SK-N-SH (cell line): ENCODE measurements at regions not wholly inside any gene's neighbourhood (a gene's known extent, or its start where the extent isn't known, plus 50 kb on each side); places are given as distances from the start of the nearest gene placed in this dataset.

Experiments
- CTCF ChIA-PET: fragments of 300-600, 350-600 bp; formaldehyde crosslinking; extraction: SDS; loops from one replicate; lab custom pipeline; 2021; lab: Yijun Ruan, JAX
- POLR2A ChIA-PET: fragments of 350-600 bp; sonication (Branson Sonifier 250); formaldehyde crosslinking; extraction: SDS; loops from one replicate; lab custom pipeline; 2020; ENCODE audit warnings: antibody characterized with exemption, inconsistent platforms; lab: Yijun Ruan, JAX
- DNase-seq: peaks from one replicate; pipeline ENCODE4 v3.0.0; 2012
- H2AFZ ChIP-seq: fragments of 200-600 bp; sonication (generic); 2 replicates; pipeline ENCODE4 v1.8.1; 2016; ENCODE audit warnings: antibody characterized with exemption, mild to moderate bottlenecking, low read depth
- H3F3A ChIP-seq: fragments of 200-600 bp; sonication (generic); replicated peaks from 2 replicates; pipeline ENCODE3; 2016; ENCODE audit warnings: antibody characterized with exemption, mild to moderate bottlenecking; ENCODE audit not compliant: insufficient read depth
- H3K27ac ChIP-seq, 2 experiments: fragments of 200-500 bp in 1 of 2; fragments of 200-600 bp in 1 of 2; sonication (Bioruptor generic) in 1 of 2; sonication (generic), shearing (Covaris generic) in 1 of 2; 2 replicates each; pipeline versions ENCODE4 v1.5.1 to v1.6.1; 2014 to 2016; ENCODE audit warnings: low read depth in 2 of 2, inconsistent platforms in 1 of 2, low read length in 1 of 2, mild to moderate bottlenecking in 1 of 2, mixed read lengths in 1 of 2
- H3K27me3 ChIP-seq: fragments of 200-600 bp; sonication (generic), shearing (Covaris generic); 2 replicates; pipeline ENCODE4 v1.6.1; 2016; ENCODE audit warnings: mixed run types; ENCODE audit not compliant: insufficient read depth
- H3K36me3 ChIP-seq, 2 experiments: fragments of 200-500 bp in 1 of 2; fragments of 200-600 bp in 1 of 2; sonication (Bioruptor generic) in 1 of 2; sonication (generic) in 1 of 2; replicated peaks in 1 of 2; 2 replicates each; pipeline versions ENCODE3 to v1.5.1; 2014 to 2016; ENCODE audit warnings: low read length in 1 of 2, mild to moderate bottlenecking in 1 of 2; ENCODE audit not compliant: insufficient read depth in 2 of 2, control insufficient read depth in 1 of 2
- H3K4me1 ChIP-seq, 2 experiments: fragments of 200-500 bp in 1 of 2; fragments of 200-600 bp in 1 of 2; sonication (Bioruptor generic) in 1 of 2; sonication (generic), shearing (Covaris generic) in 1 of 2; 2 replicates each; pipeline versions ENCODE4 v1.5.1 to v1.6.1; 2014 to 2016; ENCODE audit warnings: low read depth in 1 of 2, low read length in 1 of 2, mixed run types in 1 of 2; ENCODE audit not compliant: insufficient read depth in 2 of 2, control insufficient read depth in 1 of 2
- H3K4me2 ChIP-seq: fragments of 200-600 bp; sonication (generic), shearing (Covaris generic); 2 replicates; pipeline ENCODE4 v1.6.1; 2017; ENCODE audit warnings: mixed run types
- H3K4me3 ChIP-seq, 2 experiments: fragments of 200-500 bp in 1 of 2; fragments of 200-600 bp in 1 of 2; sonication (Bioruptor generic) in 1 of 2; sonication (generic), shearing (Covaris generic) in 1 of 2; 2 replicates each; pipeline versions ENCODE4 v1.5.1 to v1.8.1; 2014 to 2016; ENCODE audit warnings: low read depth in 2 of 2, inconsistent platforms in 1 of 2, low read length in 1 of 2, mild to moderate bottlenecking in 1 of 2, mixed read lengths in 1 of 2, moderate library complexity in 1 of 2
- H3K79me2 ChIP-seq: fragments of 200-600 bp; sonication (generic); 2 replicates; pipeline ENCODE4 v1.8.1; 2017; ENCODE audit warnings: mild to moderate bottlenecking; ENCODE audit not compliant: insufficient read depth
- H3K9ac ChIP-seq: fragments of 200-600 bp; sonication (generic); 2 replicates; pipeline ENCODE4 v1.6.1; 2017; ENCODE audit warnings: mixed run types
- H3K9me2 ChIP-seq: fragments of 200-600 bp; sonication (generic); 2 replicates; pipeline ENCODE4 v1.6.1; 2017; ENCODE audit warnings: mixed run types
- H3K9me3 ChIP-seq: fragments of 200-600 bp; sonication (generic); 2 replicates; pipeline ENCODE4 v1.6.1; 2017; ENCODE audit warnings: mixed run types, mild to moderate bottlenecking, moderate library complexity
- H4K20me1 ChIP-seq: fragments of 200-600 bp; sonication (generic); 2 replicates; pipeline ENCODE4 v1.6.1; 2017; ENCODE audit warnings: mild to moderate bottlenecking, mixed run types; ENCODE audit not compliant: insufficient read depth
- CHD2 ChIP-seq: fragments of 150-350 bp; IDR thresholded peaks from 2 replicates; pipeline ENCODE4 v1.6.1; 2018; ENCODE audit warnings: low read length; ENCODE audit not compliant: partially characterized antibody
- ELF1 ChIP-seq: IDR thresholded peaks from 2 replicates; pipeline ENCODE4 v1.4.0; 2012
- GABPA ChIP-seq: IDR thresholded peaks from 2 replicates; pipeline ENCODE4 v1.4.0; 2012; ENCODE audit warnings: low read depth, mild to moderate bottlenecking
- JUND ChIP-seq: IDR thresholded peaks from 2 replicates; pipeline ENCODE4 v1.4.0; 2012
- MEF2A ChIP-seq: IDR thresholded peaks from 2 replicates; pipeline ENCODE4 v1.4.0; 2012; ENCODE audit warnings: low read depth, borderline replicate concordance
- RCOR1 ChIP-seq: fragments of 150-350 bp; IDR thresholded peaks from 2 replicates; pipeline ENCODE4 v1.6.1; 2017; ENCODE audit warnings: antibody characterized with exemption, low read length
- WGBS: methylation state at CpG from one replicate; pipeline ENCODE4 v1.1.6; 2017; ENCODE audit warnings: low lambda C conversion rate; 5-methylcytosine and 5-hydroxymethylcytosine counted together
- TF ChIP-seq, protein P1 (sequence below): fragments of 200-600 bp; sonication (generic); IDR thresholded peaks from 2 replicates; pipeline ENCODE4 v1.6.1; 2017; ENCODE audit warnings: antibody characterized with exemption, mild to moderate bottlenecking, moderate library complexity
- TF ChIP-seq, protein P2 (sequence below): fragments of 150-350 bp; IDR thresholded peaks from 2 replicates; pipeline ENCODE4 v1.6.1; 2016; ENCODE audit warnings: mild to moderate bottlenecking, low read depth, low read length
- TF ChIP-seq, protein P3 (sequence below): IDR thresholded peaks from 2 replicates; pipeline ENCODE4 v1.4.0; 2012; ENCODE audit warnings: low read depth, borderline replicate concordance

DNA sequence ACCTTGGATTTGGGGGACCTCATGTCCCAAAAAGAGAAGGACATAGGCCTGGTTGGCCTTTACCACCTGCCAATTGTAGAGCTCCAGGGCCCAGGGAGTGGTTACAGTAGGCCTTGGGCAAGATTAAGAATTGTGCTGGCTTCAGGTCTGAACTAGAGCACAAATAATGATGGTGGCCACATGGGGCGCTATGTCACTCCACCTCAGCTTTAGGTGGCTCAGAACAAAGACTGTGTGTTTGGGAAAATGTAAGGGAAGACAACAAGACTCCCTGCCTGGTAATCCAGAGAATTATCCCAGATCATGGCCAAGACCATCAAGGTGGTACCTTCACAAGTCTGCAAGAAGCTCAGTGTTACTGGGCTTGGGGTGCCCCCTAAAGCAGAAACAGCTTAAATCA lies 224.9 kb upstream of the OPRM1 start:
- H4K20me1 ChIP-seq, result no peaks in the 10 kb centered on the region
- no peaks in the 10 kb centered on the region for H3K9me3 ChIP-seq
- H3K27ac ChIP-seq, result no peak overlapping the region
- no peak overlapping the region for H3K4me3 ChIP-seq
- H3K27me3 ChIP-seq, result no peaks in the 10 kb centered on the region
- no peaks in the 10 kb centered on the region for H3K79me2 ChIP-seq
- POLR2A ChIA-PET, result no interaction called here
- TF ChIP-seq, protein P1, sequence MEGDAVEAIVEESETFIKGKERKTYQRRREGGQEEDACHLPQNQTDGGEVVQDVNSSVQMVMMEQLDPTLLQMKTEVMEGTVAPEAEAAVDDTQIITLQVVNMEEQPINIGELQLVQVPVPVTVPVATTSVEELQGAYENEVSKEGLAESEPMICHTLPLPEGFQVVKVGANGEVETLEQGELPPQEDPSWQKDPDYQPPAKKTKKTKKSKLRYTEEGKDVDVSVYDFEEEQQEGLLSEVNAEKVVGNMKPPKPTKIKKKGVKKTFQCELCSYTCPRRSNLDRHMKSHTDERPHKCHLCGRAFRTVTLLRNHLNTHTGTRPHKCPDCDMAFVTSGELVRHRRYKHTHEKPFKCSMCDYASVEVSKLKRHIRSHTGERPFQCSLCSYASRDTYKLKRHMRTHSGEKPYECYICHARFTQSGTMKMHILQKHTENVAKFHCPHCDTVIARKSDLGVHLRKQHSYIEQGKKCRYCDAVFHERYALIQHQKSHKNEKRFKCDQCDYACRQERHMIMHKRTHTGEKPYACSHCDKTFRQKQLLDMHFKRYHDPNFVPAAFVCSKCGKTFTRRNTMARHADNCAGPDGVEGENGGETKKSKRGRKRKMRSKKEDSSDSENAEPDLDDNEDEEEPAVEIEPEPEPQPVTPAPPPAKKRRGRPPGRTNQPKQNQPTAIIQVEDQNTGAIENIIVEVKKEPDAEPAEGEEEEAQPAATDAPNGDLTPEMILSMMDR, result peak; percentile 33; the same call in 1 of the 2 replicates
- TF ChIP-seq, protein P2, sequence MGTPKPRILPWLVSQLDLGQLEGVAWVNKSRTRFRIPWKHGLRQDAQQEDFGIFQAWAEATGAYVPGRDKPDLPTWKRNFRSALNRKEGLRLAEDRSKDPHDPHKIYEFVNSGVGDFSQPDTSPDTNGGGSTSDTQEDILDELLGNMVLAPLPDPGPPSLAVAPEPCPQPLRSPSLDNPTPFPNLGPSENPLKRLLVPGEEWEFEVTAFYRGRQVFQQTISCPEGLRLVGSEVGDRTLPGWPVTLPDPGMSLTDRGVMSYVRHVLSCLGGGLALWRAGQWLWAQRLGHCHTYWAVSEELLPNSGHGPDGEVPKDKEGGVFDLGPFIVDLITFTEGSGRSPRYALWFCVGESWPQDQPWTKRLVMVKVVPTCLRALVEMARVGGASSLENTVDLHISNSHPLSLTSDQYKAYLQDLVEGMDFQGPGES, result no peak
- no peaks in the 10 kb centered on the region for H3K36me3 ChIP-seq
- no peak overlapping the region for H2AFZ ChIP-seq
- 11% methylated on average over 1 of the region's 1 CpG for WGBS
- H3F3A ChIP-seq, result no peaks in the 10 kb centered on the region
- CTCF ChIA-PET, result interaction anchor here (1.0 to 1.5 kb wide), 4 partner anchors 8 to 18 kb away, joined by 3 to 5 read pairs (median 4); no protein-coding TSS in a partner anchor
- H3K4me2 ChIP-seq, result no peak overlapping the region
- H3K9ac ChIP-seq, result no peak overlapping the region
- H3K4me1 ChIP-seq, result no peaks in the 10 kb centered on the region
- DNase-seq, result no peak
- no peaks in the 10 kb centered on the region for H3K9me2 ChIP-seq

DNA sequence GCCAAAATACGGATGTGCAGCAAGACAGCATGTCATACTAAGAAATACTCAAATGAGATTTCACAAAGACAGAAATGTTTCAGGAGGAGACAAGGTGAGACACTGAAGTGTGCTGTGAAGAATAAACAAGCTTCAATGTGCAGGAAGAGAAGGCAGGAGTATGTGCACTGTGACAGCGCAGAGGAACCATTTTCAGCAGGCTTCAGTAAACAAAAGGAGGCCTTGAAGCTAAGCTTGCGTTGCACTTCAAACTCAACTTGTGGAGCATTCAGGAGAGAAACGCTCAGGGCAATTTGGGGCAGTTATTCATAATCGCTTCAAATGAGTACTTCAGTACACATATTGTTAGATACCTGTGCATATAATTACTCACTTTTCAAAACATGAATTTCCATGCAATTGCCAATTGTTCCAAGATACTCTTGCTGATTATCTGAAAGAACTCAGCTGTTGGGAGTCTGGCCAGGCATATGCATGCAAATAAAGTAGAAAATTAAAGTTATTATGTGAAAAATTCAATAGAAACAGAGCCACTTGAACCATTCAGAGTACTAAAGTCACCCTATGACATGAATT lies 234.2 kb upstream of the OPRM1 start:
- no peaks in the 10 kb centered on the region for H3F3A ChIP-seq
- no peak for DNase-seq
- ChIA-PET CTCF (interaction anchor here (1.5 to 1.8 kb wide), 2 partner anchors 10 to 25 kb away, joined by 4 to 5 read pairs; no protein-coding TSS in a partner anchor), POLR2A (no interaction called here)
- no peaks in the 10 kb centered on the region for H3K36me3 ChIP-seq
- 42% methylated on average over 4 of the region's 5 CpGs for WGBS
- no peaks in the 10 kb centered on the region for H4K20me1 ChIP-seq
- no peaks in the 10 kb centered on the region for H3K9me3 ChIP-seq
- H3K79me2 ChIP-seq, result no peaks in the 10 kb centered on the region
- no peak overlapping the region for H3K4me3 ChIP-seq
- no peak for TF ChIP-seq MEF2A
- TF ChIP-seq ELF1, result no peak
- TF ChIP-seq, protein P2, result no peak
- no peak for TF ChIP-seq GABPA
- TF ChIP-seq RCOR1, result no peak
- TF ChIP-seq, protein P3, sequence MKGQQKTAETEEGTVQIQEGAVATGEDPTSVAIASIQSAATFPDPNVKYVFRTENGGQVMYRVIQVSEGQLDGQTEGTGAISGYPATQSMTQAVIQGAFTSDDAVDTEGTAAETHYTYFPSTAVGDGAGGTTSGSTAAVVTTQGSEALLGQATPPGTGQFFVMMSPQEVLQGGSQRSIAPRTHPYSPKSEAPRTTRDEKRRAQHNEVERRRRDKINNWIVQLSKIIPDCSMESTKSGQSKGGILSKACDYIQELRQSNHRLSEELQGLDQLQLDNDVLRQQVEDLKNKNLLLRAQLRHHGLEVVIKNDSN, result no peak
- no peak for TF ChIP-seq JUND
- no peak for TF ChIP-seq CHD2
- H3K27me3 ChIP-seq, result no peaks in the 10 kb centered on the region
- H3K4me2 ChIP-seq, result no peak overlapping the region
- no peaks in the 10 kb centered on the region for H3K9me2 ChIP-seq
- H2AFZ ChIP-seq, result no peak overlapping the region
- no peak overlapping the region for H3K9ac ChIP-seq
- H3K4me1 ChIP-seq, result no peaks in the 10 kb centered on the region
- no peak overlapping the region for H3K27ac ChIP-seq
